ENCODE measurements at regions not wholly inside any gene's neighbourhood (a gene's known extent, or its start where the extent isn't known, plus 50 kb on each side); places are given as distances from the start of the nearest gene placed in this dataset.

DNA sequence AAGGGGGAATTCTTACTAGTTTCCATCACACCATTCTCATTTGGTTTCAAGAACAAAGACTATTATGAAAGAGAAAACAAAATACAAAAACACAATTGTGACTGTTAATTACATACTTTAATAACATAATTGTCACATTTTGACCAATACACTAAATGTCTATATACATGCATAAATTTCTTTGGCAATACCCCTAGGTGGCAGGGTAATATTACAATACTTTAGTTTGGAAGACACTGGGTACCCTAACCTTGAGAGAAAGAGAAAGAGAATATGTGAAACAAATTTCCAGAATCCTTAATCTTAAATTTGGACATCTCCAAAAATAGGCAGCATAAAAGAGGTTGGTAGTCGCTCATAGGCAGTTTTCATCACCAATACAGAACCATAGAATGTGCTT lies 619.6 kb upstream of the ADAMTS16 start:
- no peak for DNase-seq (ENCODE audit: low read depth)

DNA sequence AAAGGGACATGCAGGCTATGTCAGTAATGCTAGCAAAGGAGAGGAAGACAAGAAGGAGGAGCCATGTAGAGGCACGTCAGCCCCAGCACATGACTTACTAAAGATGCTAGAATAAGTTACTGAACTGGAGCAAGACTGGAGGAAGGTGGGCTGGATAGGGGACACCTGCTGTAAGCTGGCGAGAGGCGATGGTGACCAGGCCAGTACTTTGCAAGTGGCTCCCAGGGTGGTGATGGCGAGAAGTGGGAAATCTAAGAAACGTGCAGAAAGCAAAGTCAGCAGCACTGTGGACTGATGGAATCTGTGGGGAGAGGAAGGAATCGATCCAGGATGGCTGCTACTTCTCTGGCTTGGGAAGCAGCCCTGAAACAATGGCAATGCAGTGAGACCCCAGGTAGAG lies 617.1 kb upstream of the ADAMTS16 start:
- no peak for DNase-seq (ENCODE audit: low read depth)

DNA sequence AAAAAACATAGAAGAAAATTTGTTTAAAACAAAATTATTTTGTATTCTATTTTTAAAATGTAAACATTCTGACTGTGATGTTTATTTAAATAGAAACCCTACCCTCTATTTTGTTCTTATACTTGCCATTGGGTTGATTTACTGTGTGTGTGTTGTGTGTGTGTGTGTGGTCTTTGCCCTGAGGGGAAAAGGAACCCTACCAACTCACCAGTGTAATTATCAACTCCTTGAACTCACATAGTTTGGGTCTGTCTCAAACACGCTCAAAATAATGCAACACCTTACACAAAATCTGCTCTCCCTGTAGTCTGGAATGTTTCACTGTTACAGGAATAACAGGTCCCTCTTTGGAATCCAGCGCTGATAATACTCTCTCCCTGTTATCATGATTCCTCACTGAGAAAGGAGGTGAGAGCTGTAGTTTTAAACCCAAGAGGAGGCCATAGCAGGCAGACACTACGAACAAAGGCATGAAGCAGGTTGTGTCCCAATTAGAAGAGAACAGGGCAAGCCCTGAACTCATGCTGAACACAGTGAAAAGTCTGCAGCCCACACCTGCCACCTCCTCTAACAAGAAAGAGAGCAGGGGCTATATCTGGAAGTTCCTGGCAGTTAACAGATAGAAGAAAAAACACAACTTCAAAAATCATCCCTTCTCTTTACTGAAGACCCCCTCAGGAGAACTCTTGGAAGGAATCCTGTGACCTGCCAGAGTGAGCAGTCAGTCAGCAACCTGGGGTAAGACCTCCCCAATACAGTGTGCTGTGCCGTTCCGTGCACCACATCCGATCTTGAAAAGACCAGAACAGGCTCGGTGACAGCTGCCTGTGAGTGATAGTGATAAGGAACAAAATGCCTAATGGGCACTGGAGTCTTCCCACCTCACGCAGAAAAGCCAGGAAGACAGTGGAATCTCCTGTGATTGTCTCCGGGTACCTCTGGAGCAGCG lies 608.1 kb upstream of the ADAMTS16 start:
- DNase-seq (ENCODE audit: low read depth), result no peak

DNA sequence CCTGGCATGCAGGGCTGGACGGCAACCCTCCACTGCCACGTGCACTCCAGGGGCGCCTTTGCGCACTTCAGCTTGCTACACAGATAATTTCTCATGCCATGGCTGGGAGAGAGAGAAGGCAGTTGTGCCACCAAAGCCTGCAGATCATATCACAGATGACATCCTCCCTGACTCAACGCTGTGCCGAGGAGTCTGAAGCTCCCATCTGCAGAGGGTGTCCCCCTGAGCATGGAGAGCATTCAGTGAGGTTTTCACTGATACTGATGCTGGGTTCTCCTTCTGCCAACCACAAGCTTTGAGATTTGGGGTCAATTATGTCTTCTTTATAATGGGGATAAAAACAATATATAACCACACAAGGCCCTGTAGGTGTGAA lies 607.4 kb upstream of the ADAMTS16 start:
- DNase-seq (ENCODE audit: low read depth), result no peak

DNA sequence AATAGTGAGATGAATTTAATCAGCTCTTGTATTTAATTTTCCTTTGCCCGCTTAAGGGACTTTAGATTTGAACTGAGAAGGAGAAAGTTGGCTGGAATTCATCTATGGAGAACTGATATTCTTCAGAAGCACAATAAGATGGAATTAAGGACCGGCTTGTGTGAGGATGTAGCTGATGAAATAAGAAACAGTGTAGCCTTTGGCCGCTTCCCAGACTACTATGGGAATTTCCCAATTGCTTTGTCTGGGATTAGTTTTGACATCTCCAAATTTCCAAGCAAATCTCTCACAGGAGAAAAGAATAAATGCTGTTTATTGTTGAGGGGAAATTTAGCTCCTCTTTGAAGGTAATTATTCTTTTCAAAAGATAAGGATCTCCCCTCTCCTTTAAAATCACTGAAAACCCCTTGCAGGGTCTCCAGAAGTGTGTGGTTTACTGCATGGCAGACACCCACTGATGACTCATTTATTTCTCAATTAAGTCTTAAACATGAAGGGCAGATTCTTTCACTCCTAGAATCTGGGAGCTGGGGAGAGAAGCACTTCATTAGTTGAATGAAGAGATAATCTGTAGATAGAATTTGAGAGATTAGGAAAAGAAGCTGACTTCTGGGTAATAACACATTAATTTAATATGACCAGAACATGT lies 606.5 kb upstream of the ADAMTS16 start:
- DNase-seq (ENCODE audit: low read depth), result no peak

DNA sequence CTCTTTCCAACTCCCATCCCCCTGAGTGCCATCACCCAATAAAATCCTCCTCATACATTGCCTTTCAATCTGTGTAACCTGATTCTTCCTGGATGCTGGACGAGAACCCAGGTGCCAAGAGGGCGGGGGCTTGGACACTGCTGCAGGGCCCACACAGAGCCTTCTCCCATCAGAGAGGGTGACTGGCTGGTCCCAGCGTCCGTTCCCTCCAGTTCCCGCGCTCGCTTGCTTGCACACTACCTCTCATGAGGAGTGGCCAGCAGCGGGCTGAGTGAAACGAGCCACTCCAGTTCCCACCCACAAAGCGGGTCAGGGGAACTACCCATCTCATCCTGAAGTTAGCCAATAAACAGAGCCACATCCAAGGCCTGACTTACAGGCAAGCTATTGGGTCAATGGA lies 602.6 kb upstream of the ADAMTS16 start:
- no peak for DNase-seq (ENCODE audit: low read depth)

DNA sequence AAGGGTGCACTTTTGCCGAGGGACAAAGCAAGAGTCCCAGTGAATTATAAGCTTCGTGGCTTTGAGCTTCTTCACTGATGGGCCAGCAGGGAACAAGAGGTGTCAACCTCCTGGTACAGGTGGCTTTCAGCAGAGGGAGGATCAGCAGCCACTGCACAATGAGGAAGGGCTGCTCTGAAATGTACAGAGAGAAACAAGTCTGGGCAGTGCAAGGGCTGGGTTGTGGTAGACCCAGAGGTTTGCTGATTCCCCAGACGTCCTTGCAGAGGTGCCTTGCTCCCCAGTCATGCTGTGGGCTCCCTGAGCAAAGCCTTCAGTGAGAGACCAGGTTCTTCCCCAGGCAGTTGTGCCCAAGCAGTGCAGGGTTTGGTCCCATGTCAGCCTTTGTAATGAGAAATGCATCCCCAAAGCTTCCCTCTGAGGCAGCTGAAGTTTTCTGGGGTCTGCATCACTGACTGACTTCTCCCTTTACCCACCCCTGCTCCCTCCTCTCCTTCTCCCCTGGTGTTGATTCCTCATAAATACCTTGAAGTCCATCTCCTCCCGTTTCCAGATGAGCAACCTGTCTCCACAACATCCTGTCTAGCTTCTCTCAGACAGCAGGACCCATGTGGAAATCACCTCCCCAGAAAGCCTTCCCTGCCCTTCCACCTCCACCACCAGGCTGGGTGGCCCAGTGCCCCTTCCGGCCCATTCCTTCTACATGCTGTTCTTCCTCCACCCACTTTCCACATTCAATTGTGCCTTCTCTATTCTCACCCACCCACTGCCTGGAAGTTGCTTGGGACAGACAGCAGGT lies 599.6 kb upstream of the ADAMTS16 start:
- DNase-seq (ENCODE audit: low read depth), result no peak

DNA sequence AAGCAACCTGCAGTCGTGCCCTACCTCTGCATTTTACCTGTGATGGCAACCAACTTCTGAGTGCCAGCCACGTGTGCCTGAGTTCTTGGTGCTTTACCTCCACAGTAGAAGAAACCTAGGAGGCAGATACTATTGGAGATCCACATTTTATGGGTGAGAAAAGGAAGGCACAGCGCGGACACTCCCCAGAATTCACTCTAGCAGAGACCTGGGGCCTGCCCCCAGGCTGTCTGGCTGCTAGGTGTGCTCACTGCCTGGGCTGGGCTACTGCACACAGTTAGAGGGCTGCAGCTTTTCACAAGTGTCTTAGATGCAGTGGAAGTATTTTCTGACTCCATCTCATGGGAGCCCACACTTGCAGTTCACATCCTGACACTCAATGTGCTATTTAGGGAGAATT lies 598.8 kb upstream of the ADAMTS16 start:
- no peak for DNase-seq (ENCODE audit: low read depth)

DNA sequence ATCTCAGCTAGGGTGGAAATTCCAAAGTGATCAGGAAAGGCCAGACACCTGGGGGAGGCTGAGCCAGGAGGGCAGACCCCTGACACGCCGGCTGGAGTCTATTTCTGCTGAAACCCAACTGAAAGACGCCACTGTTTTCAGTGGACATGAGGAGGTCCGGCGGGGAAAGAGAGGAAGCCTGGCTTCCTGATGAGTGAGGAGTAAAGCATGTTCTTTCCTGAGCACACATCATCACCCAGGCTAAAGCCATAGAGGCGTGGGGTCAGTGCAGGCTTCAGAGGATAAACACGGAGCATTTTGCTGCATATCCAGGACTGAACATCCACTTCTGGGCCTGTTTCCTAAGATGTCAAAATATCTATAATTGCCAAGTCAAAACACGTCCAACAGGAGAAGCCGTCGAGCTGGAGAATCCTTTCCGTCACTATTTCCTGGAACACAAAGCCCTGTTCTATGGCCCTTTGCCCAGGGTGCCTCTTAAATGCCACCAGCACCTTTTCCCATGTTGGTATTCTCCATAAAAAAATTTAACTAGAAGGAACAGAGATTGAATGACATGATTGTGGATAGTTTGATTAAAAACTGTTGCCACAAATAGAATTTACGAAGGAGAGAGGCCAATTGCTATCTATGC lies 597.9 kb upstream of the ADAMTS16 start:
- DNase-seq (ENCODE audit: low read depth), result no peak

DNA sequence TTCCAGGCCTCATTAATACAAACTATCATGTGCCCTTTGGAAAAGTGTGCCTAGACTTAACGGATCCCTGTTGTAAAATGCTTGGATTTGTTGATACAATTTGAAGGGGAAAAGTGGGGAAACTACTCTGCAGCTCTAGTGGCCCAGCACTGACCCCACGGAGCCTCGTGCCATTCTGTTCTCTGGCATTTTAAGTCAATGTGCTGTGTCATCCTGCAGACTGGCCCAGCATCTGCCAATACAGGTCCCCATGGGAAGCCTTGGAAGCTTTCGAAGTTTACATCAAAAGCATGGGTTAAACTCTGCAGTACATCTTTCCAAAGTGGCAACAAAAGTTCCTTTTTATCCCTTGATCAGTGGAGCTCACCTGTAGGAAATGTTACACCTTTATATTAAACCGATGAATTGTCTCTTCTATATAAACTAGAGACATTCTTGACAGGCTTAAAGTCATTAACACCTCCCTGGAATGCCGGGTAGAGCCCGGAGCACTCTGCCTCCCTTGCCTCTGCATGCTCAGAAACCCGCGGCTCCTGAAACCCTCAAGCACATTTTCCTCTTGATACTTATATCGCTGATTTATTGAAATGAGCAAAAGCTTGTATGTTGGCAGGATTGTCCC lies 596.0 kb upstream of the ADAMTS16 start:
- no peak for DNase-seq (ENCODE audit: low read depth)

DNA sequence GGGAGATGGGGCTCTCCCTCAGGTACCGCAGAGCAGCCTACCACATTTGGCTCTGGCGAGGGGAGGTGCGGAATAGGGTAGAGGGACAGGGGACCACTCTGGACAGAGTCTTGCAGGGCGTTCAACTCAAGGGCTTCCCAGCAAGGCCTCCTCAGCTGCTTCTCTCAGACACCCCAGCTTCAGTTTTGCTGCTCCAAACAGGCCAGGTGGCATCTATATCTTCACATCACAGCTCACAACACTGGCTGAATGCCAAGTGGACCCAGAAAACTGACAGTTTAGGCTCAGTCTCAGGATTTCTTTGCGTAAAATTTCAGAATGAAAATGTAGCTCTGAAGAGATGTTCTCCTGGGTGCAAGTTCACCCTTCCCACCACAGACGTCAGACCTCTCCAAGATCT lies 592.6 kb upstream of the ADAMTS16 start:
- no peak for DNase-seq (ENCODE audit: low read depth)

DNA sequence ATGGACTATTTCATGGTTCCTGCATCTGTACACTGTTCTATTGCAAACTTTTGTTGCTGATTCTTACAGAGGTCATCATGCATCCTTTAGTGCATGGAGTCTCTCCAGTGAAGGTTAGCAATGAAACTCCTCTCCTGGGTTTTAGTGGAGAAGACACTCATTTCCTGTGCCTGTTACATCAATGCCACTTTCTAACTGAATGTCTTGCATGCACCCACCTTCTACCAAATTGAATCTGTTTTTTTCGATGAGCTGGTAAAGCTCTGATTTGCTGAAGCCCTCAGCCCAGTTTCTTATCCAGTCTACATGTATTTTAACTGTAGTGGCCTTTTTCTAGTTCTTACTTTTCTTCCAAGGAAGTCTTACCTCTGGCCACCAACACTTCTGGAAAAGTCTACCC lies 591.8 kb upstream of the ADAMTS16 start:
- DNase-seq (ENCODE audit: low read depth), result no peak

DNA sequence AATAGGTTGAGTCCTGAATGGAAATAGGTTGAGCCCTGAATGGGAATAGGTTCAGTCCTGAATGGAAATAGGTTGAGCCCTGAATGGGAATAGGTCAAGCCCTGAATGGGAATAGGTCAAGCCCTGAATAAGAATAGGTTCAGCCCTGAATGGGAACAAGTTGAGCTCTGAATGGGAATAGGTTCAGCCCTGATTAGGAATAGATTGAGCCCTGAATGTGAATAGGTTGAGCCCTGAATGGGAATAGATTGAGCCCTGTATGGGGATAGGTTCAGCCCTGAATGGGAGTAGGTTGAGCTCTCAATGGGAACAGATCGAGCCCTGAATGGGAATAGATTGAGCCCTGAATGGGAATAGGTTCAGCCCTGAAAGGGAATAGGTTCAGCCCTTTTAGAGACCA lies 590.8 kb upstream of the ADAMTS16 start:
- DNase-seq (ENCODE audit: low read depth), result no peak

DNA sequence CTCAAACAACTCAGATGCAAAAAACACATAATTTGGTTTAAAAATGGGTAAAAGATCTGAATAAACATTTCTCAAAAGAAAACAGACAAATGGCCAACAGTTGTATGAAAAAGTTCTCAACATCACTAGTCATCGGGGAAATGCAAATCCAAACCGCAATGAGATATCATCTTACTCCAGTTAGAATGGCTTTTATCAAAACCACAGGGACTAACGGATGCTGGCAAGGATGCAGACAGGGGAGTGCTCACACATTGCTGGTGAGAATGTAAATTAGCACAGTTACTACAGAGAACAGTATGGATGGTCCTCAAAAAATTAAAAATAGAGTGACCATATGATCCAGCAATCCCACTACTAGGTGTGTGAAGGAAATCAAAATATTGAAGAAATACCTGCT lies 589.1 kb upstream of the ADAMTS16 start:
- DNase-seq (ENCODE audit: low read depth), result no peak

DNA sequence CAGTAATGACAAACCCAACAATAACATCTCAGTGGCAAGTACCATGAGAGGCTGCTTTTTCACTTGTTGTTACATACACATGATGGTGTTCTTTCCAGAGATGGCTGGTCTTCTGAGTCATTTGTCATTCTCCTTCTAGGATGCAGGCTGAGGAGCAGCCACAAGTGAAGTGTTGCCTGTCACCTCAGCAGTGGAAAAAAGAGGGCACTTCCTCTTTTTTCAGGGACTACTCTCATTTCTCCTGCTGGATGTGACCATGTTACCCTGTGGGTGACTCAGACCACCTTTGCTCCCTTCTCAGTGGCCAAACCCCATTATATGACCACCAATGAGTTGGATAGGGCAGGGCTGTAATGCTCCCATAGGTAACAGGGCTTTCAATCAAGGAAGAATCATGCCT lies 587.0 kb upstream of the ADAMTS16 start:
- DNase-seq (ENCODE audit: low read depth), result no peak

DNA sequence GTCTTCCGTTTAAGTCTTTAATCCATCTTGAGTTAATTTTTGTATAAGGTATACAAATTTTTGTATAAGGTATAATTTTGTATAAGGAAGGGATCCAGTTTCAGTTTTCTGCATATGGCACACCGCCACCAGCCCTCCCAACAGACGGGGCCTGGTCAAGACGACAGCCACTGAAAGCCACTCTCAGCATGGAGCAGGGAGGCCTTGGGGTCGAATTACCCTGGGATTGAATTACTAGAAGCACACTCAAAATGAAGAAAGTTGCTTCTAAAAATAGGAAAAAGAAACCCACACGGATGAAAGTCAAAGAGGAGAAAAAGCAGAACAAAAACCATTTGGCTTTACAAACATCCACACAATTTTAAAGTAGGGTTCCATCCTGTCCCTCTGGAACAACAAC lies 586.2 kb upstream of the ADAMTS16 start:
- no peak for DNase-seq (ENCODE audit: low read depth)

DNA sequence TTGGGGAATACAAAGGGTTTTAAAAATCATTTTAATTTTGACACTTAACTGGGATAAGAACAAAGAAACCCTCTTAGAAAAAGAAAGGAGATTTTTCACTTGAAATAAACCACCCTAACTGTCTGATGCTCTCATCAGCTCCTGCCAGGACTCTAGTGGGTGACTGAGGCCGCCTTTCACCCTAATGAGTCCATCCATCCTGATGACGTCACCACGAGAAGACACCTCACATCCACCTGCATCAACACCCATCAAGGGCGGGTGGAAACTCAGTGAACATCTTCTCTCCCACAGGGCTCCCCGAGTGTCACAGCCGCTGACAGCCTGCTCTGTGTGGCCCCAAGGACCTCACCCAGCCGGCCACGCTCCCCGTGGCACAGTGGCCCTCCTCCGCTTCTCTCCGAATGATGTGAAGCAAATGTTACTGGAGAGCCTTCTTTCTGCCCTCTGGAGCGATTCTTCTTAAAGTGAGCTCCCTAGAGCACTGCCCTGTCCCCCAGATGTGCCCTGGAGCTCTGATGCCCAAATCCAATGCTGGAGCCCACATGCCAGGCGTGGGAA lies 584.3 kb upstream of the ADAMTS16 start:
- no peak for DNase-seq (ENCODE audit: low read depth)

DNA sequence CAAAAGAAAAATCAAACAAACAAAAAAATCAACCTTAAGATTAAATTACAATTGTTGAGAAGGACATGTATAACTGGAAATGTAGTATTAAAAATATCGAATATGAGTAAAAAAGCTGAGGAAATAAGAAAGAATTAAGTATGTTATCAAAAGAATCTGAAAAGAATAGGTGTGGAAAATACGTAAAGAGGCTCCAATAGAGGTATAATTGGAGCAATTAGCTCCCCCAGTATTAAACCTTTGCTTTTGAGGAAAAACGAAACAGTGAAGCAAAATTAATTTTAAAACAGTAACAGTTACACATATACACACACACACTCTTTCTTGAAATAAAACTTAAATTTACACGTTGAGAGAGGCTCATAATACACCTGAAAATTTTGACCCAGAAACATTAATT lies 578.7 kb upstream of the ADAMTS16 start:
- DNase-seq (ENCODE audit: low read depth), result no peak

DNA sequence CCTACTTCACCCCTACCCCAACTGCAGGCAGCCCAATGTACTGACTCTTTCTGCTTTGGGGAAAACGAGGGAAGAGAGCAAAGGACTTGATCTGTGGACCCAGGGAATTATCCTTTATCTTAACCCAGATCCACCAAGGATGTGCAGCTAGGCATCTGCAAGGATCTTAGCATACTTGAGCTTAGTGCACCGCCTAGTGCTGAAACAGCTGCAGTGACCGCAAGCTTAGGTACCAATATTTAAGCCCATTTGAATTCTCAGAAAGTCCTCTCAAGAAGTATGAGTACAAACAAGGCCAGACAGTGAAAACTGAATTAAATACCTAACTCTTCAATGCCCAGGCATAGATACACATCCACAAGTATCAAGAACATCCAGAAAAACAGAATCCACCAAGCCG lies 576.7 kb upstream of the ADAMTS16 start:
- DNase-seq (ENCODE audit: low read depth), result no peak

DNA sequence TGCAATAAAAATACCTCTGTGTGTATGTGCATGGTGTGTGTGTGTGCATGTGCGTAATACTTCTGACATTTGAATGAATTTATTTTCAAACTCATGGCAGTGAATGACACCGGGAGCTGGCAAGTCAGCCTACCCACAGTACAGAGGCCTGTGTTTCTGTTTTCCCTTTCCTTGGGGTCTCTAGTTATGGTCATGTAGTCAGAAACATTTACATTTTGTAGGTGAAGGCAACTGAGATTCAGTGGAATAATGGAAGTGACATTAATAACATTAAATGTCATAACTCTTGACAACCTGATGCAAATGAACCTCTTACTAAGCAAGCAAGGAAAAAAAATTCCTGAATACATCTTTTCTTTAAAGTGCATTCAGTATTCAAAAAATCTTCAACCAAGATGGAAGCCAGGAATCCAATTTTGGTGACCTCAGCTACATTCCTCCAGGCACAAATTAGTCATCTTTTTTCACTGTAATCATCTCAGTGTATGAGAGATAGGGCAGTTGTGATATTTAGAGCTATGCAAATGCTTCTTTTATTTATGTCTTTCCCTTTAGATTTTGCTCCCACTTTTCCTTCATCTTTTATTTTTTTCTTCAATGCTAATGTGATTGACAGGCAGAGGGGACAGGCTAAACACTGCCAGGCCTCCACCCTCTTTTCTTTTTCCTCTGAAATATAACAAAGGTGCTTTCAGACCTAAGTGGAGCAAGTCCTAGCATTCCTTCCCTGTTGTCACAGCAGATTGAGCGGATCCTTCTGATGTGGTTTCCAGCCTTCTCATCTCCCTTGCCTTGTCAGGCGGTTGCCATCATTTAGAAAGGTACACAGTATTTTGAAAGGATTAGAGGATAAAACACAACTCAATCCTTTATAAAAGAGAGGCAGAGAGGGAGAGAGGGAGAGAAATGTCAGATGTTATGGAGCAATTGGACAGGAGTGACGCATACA lies 569.8 kb upstream of the ADAMTS16 start:
- DNase-seq (ENCODE audit: low read depth), result no peak
